Medulla oblongata (tissue), 1 donor: ENCODE measurements at regions not wholly inside any gene's neighbourhood (a gene's known extent, or its start where the extent isn't known, plus 50 kb on each side); places are given as distances from the start of the nearest gene placed in this dataset.
A peak's percentile ranks its signal among the peaks of the same experiment; 100 is the strongest.

Experiments
- DNase-seq: peaks from one replicate; pipeline ENCODE4 v3.0.0-alpha.2; 2015; ENCODE audit errors: extremely low spot score

GRCh38 chr20:22315771-22316170 is 268.6 kb downstream of the FOXA2 start:
- DNase-seq = no peak

GRCh38 chr20:22315073-22315472 is 269.3 kb downstream of the FOXA2 start:
- DNase-seq = no peak

- peak; percentile 51 for DNase-seq
Measured at GRCh38 chr20:22312744-22313346, 271.5 kb downstream of the FOXA2 start.

- no peak for DNase-seq
Measured at GRCh38 chr20:22308934-22309333, 275.4 kb downstream of the FOXA2 start.

- no peak for DNase-seq
Measured at GRCh38 chr20:22307409-22307808, 277.0 kb downstream of the FOXA2 start.

- DNase-seq = no peak
Measured at GRCh38 chr20:22305381-22305780, 279.0 kb downstream of the FOXA2 start.

GRCh38 chr20:22303523-22303922 is 280.8 kb downstream of the FOXA2 start:
- DNase-seq = no peak

GRCh38 chr20:22302039-22302438 is 282.3 kb downstream of the FOXA2 start:
- no peak for DNase-seq

GRCh38 chr20:22293886-22294285 is 290.5 kb downstream of the FOXA2 start:
- no peak for DNase-seq

GRCh38 chr20:22289442-22289841 is 294.9 kb downstream of the FOXA2 start:
- DNase-seq = no peak

- DNase-seq = no peak
Measured at GRCh38 chr20:22288957-22289356, 295.4 kb downstream of the FOXA2 start.

- no peak for DNase-seq
Measured at GRCh38 chr20:22288156-22288555, 296.2 kb downstream of the FOXA2 start.

GRCh38 chr20:22285555-22285954 is 298.8 kb downstream of the FOXA2 start:
- no peak for DNase-seq

- DNase-seq = no peak
Measured at GRCh38 chr20:22282696-22283095, 301.7 kb downstream of the FOXA2 start.

- no peak for DNase-seq
Measured at GRCh38 chr20:22274330-22274729, 310.0 kb downstream of the FOXA2 start.

- DNase-seq = no peak
Measured at GRCh38 chr20:22268675-22269074, 315.7 kb downstream of the FOXA2 start.

GRCh38 chr20:22264917-22265316 is 319.5 kb downstream of the FOXA2 start:
- DNase-seq = no peak

- DNase-seq = no peak
Measured at GRCh38 chr20:22260506-22260905, 323.9 kb downstream of the FOXA2 start.

GRCh38 chr20:22257912-22258311 is 326.5 kb downstream of the FOXA2 start:
- no peak for DNase-seq

GRCh38 chr20:22248051-22248667 is 336.2 kb downstream of the FOXA2 start:
- DNase-seq = peak; percentile 23

- DNase-seq = no peak
Measured at GRCh38 chr20:22245139-22245538, 339.2 kb downstream of the FOXA2 start.

- no peak for DNase-seq
Measured at GRCh38 chr20:22243067-22243466, 341.3 kb downstream of the FOXA2 start.

- DNase-seq = no peak
Measured at GRCh38 chr20:22241609-22242008, 342.8 kb downstream of the FOXA2 start.

GRCh38 chr20:22232923-22233322 is 351.4 kb downstream of the FOXA2 start:
- no peak for DNase-seq
